ENCODE measurements at regions not wholly inside any gene's neighbourhood (a gene's known extent, or its start where the extent isn't known, plus 50 kb on each side); places are given as distances from the start of the nearest gene placed in this dataset.

GRCh38 chr14:61132894-61133293, 148.2 kb downstream of the TMEM30B start:
- intact Hi-C loops (cut with micrococcal nuclease) = no loop called here

DNA sequence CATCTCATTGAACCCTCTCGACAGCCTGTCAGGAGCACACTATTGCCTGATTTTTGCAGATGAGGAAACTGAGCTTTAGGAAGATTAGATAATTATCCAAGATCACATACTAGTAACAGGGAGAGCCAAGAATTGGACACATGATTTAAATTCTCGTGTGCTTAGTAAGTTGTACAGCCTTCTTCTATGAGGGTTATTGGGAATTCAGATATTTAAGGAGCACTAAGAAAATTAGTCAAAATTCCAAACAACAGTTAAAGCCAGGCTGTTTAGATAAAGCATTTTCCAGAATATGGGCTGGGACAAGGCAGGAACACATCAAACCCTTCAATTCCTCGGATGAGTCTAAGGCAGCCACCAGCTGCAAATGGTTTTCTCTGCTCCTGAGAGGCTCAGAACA, 148.8 kb downstream of the TMEM30B start:
- intact Hi-C loops (cut with micrococcal nuclease) = no loop called here

DNA sequence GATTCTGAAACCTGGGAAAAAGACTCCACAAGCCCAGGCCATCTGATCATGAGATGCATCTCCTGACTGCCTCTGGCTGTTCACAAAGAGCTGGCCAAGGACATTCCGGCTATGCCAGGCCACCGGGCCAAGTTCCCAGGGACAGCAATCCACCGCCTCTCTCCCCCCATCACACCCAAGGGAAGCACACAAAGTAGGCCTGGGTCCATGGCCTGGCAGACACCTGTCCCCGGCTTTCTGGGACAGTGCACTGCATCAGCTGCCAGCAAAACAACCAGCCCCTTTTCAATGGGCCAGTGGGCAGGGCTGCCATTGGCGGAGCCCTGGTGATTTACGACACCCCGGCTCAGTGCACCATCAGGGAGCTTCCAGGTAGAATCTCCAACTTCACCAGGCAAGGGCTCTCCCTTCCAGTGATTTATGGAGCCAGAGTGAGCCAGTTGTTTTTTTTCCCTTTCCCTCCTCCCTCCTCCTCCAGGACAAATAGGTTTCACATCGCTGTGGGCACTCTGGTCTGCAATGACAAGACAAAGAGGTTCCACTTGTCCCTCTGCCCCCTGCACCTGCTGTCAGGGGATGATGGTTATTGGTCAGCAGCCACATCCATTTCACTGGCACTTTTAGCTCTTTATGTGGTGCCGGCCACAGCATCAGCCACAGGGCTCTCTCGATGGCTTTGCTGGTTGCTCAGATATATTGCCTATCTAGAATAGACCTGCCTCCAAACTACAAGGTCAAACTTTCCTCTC, 149.6 kb downstream of the SLC38A6 start:
- intact Hi-C loops (cut with micrococcal nuclease) = no loop called here

GRCh38 chr14:61129168-61129745, 148.2 kb downstream of the SLC38A6 start:
- intact Hi-C loops (cut with micrococcal nuclease) = no loop called here

DNA sequence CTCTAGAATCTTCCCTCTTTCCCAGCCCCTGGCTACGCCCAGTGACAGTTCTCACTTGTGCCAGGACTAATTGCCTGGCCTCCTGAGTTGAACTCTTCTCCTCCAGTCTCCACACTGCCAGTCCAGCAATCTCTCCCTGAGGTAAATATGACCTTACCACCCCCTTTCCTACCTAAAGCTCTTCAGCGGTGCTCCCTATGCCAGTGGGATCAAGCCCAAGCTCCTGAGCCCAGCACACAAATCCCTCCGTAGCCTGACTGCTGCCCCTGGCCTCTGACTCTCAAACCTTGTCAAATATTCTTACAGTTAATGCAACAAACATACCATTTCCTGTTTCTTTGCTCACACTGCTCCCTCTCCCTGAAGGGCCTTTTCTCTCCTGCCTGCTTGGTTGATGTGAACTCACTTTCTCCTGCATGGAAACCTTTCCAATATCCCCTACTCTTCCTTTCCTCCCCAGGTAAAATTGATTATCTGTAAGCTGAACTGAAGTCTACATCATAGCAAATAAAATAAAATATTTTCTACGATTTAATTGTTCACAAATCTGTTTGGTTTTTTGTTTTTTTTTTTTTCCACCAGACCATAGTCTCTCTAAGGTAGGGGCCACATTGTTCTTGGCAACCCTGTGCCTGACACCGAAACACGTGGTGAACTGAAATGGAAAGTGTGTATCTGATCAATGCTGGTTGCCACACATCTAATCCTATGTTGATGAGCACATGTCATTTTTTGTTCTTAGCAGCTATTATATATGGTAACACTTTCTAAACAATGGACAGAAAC, 147.5 kb downstream of the SLC38A6 start:
- intact Hi-C loops (cut with micrococcal nuclease) = no loop called here

GRCh38 chr14:61126603-61127498, 145.8 kb downstream of the SLC38A6 start:
- intact Hi-C loops (cut with micrococcal nuclease) = no loop called here

GRCh38 chr14:61125867-61126572, 145.0 kb downstream of the SLC38A6 start:
- intact Hi-C loops (cut with micrococcal nuclease) = no loop called here

DNA sequence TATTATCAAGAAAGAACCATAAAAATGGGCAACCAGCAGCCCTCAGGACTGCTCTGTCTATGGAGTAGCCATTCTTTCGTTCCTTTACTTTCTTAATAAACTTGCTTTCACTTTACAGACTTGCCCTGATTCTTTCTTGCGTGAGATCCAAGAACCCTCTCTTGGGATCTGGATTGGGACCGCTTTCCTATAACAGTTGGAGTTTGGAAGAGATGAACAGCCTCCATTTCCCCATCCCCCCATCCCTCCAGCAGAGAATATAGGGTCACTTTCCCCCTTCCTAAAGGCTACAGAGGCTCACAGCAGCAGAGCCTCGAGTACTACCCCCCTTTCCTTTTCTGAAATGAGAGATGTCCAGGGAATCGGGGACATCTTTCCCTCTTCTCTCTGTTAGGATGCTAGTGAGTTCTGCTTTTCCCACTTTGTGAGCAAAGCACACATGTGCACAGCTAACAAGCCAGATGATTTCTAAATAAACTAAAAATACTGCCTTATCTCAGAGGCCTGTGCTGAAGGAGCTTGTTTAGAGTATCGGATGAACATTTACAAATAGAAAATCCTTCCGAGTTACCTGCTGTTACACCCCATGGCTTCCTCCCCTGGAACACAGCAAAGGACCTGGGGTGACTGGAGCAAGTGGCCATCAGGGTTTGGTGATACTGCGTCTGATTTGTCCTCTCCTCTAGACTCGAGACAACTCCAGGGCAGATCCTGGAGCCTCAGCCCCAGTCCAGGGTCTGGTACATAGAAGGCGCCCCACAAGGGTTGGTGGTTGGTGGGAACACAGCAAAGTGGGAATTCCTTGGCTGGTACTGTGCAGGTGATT, 144.2 kb downstream of the SLC38A6 start:
- intact Hi-C loops (cut with micrococcal nuclease) = no loop called here

- intact Hi-C loops (cut with micrococcal nuclease) = no loop called here
These were observed 141.8 kb downstream of the SLC38A6 start for GRCh38 chr14:61122862-61123261.

GRCh38 chr14:61121355-61121787, 140.3 kb downstream of the SLC38A6 start:
- intact Hi-C loops (cut with micrococcal nuclease) = no loop called here

DNA sequence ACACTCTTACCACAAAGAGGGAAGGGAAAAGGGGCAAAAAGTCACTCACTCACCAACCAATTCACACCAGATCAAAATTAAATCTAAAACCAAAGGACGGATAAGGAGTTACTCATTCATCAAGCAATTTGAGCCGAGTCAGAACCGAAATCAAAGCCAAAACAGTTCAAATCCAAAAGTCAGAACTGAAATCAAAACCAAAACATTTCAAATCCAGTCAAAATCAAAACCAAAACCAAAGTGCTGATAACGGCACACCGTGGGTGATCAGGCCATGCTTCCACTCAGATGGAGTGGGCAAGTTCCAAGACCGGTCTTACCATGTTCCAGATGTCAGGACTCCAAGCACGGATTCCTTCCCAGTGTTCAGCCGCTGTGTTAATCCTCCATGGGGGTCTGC, 139.5 kb downstream of the SLC38A6 start:
- intact Hi-C loops (cut with micrococcal nuclease) = no loop called here

GRCh38 chr14:61119006-61119405, 138.0 kb downstream of the SLC38A6 start:
- intact Hi-C loops (cut with micrococcal nuclease) = no loop called here

DNA sequence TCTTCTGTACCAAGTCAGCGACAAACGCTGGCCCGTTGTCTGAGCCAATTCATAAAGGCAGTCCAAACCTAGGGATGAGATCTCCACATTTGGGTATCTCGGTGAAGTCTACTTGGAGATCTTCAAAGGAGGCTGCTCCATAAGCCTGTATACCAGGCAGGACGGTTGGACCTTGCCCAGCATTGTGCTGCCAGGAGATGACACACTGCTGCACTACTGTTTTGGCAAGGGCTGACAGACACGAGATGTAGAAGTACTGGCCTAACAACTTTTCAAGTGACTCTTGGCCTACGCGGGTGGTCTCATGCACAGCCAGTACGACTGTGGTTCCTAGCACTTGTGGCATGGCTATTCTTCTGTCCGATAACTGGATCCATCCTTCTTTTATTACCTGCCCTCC, 135.3 kb downstream of the SLC38A6 start:
- intact Hi-C loops (cut with micrococcal nuclease) = no loop called here

- intact Hi-C loops (cut with micrococcal nuclease) = no loop called here
These were observed 132.6 kb downstream of the SLC38A6 start for GRCh38 chr14:61113561-61114225.

DNA sequence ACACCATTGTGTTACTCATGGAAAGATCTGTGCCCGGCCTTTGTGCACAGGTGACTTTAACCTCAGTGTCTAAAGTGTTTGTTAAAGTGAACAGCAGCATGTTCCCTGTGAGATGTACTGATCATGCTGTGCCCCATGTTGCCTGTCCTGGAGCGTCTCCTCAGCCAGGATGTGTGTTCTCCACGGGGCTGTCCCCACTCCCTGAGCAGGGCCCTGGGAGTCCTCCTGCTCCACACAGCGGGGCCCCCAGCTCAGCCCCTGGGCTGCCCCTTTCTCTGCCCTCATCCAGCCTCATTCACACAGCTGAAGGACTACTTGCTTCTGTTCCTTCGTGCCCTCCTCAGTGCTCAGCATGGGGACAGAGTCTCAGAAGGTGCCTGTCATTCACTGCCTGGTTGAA, 131.5 kb downstream of the SLC38A6 start:
- intact Hi-C loops (cut with micrococcal nuclease) = no loop called here

DNA sequence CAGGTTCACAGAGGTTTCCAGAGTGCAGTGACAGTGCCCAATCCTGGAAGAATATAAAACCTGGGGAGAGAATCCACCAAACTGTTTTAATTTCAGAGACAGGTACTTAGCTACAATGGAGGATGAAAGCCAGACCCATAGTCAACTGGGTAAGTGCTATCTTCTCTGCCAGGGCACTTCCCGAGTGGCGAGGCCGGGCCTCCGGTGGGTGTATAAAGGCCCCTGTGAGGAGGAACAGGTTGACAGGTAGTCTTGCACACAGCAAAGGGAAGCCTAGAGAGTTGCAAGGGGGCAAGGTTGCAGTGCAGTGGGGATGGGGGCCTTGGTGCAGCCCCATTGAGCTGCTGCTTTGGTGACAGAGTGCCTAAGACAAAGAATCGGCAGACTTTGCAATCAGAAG, 130.7 kb downstream of the SLC38A6 start:
- intact Hi-C loops (cut with micrococcal nuclease) = no loop called here

DNA sequence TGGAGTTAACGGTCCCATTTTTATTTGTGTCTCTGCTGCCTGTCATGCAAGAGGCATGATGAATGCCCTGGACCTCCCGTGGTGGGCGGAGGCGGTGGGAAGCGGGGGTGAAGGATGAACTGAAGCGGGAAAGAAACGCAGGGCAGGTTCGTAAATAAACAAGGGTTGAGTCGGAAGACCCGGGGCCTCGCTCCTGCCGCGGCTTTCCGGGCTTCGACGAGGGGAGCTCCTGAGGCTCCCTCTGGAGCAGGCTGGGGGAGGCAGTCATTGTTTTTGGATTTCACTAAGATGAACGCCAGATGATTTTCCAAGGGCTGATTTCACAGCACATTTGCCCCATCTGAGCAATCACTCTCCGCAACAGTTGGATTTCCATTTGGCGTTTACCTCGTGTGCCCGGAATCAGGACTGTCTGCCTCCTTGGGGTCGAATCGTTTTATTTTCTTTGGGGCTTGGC, 130.2 kb downstream of the SLC38A6 start:
- intact Hi-C loops (cut with micrococcal nuclease) = no loop called here

DNA sequence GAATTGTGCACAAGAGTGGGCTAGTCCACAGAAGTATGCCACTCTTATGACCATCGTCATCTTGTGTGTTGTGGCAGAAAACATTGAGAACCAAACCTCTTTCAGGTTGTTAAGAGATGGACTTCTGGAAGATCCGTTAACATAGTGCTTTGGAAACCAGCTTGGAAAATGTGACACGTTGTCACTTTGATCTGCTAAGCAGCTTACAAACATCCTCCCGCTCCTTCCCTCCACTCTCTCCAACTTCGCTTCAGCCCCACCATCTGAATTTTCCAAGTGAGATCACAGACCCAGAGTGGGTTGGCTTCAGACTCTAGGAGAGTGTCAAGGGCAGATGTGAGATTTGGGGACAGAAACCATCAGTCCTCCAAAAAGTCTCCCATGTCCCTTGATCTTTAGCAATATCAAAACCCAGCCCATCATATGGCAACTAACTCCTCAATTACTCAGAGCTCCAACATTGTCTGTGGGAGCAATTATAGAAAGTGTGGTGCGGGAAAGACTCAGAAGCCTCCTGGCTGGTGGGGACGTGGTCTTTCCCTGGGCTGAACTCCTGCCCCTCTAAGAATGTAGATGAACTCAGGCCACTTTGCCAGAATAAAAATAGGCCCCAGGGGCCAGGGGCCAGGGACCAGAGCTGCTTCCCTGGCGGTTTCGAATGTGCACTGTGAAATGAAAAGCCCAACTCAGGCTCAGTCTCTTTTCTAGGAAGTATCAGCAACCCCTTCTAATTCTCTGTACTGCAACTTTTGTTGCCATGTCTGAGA, 129.5 kb downstream of the SLC38A6 start:
- intact Hi-C loops (cut with micrococcal nuclease) = no loop called here
